HAP-1 (cell line): ENCODE measurements at regions not wholly inside any gene's neighbourhood (a gene's known extent, or its start where the extent isn't known, plus 50 kb on each side); places are given as distances from the start of the nearest gene placed in this dataset.
"Not testable (repeated sequence)": the region's sequence is repeated elsewhere in the genome, so short reads cannot be mapped to it uniquely, and the experiment has no call there.

Experiments used
- DNase-seq, 2 experiments: peaks; one replicate each; pipeline ENCODE4 v3.0.0-alpha.2; 2016 to 2020; ENCODE audit warnings: low spot score in 2 of 2
- H3K27me3 ChIP-seq: fragments of 250-450 bp; sonication (Bioruptor Pico); 2 replicates; pipeline ENCODE4 v1.5.1; 2020; ENCODE audit warnings: low read depth, mild to moderate bottlenecking, moderate library complexity
- H3K36me3 ChIP-seq: fragments of 250-450 bp; sonication (Bioruptor Pico); replicated peaks from 2 replicates; pipeline ENCODE4 v1.5.1; 2020; ENCODE audit warnings: mild to moderate bottlenecking
- H3K4me1 ChIP-seq: fragments of 250-450 bp; sonication (Bioruptor Pico); 2 replicates; pipeline ENCODE4 v1.5.1; 2020; ENCODE audit warnings: mild to moderate bottlenecking
- H3K4me3 ChIP-seq: fragments of 250-450 bp; sonication (Bioruptor Pico); 2 replicates; pipeline ENCODE4 v1.5.1; 2020; ENCODE audit warnings: mild to moderate bottlenecking, moderate library complexity
- H3K9me3 ChIP-seq: fragments of 250-450 bp; sonication (Bioruptor Pico); 2 replicates; pipeline ENCODE4 v1.5.1; 2020; ENCODE audit warnings: mild to moderate bottlenecking, moderate library complexity
- in situ Hi-C: fragments of 300-500 bp; cut with MboI; formaldehyde crosslinking; loops from 3 replicates; pipeline ENCODE4 v1.14.3; 2020; ENCODE audit warnings: low sequenced_read_pairs, inconsistent platforms, mixed read lengths

GRCh38 chr3:82114589-82114988, 353.1 kb upstream of the GBE1 start:
- in situ Hi-C loops = no loop called here
- no peaks in the 10 kb centered on the region for H3K36me3 ChIP-seq
- H3K27me3 ChIP-seq = no peaks in the 10 kb centered on the region
- H3K9me3 ChIP-seq = no peaks in the 10 kb centered on the region
- DNase-seq = no peak
- no peaks in the 10 kb centered on the region for H3K4me1 ChIP-seq
- no peak overlapping the region for H3K4me3 ChIP-seq

- DNase-seq, H3K27me3 ChIP-seq, in situ Hi-C loops, H3K36me3 ChIP-seq, H3K4me1 ChIP-seq, H3K9me3 ChIP-seq, H3K4me3 ChIP-seq: not testable (repeated sequence)
Measured at GRCh38 chr3:82110721-82111120, 349.3 kb upstream of the GBE1 start.

GRCh38 chr3:82103241-82103640, 341.8 kb upstream of the GBE1 start:
- H3K27me3 ChIP-seq = no peaks in the 10 kb centered on the region
- H3K4me1 ChIP-seq = no peaks in the 10 kb centered on the region; the same call in 1 of the 2 replicates
- DNase-seq = no peak
- H3K9me3 ChIP-seq = no peaks in the 10 kb centered on the region; the same call in 1 of the 2 replicates
- H3K4me3 ChIP-seq = no peak overlapping the region
- H3K36me3 ChIP-seq = no peaks in the 10 kb centered on the region
- in situ Hi-C loops = no loop called here

GRCh38 chr3:82100378-82100777, 338.9 kb upstream of the GBE1 start:
- in situ Hi-C loops = no loop called here
- H3K36me3 ChIP-seq = no peaks in the 10 kb centered on the region
- H3K27me3 ChIP-seq = no peaks in the 10 kb centered on the region
- no peak overlapping the region for H3K4me3 ChIP-seq
- no peaks in the 10 kb centered on the region; the same call in 1 of the 2 replicates for H3K4me1 ChIP-seq
- H3K9me3 ChIP-seq = no peaks in the 10 kb centered on the region; the same call in 1 of the 2 replicates
- DNase-seq = peak in 1 of 2 experiments; percentile 15

GRCh38 chr3:82093641-82094040, 332.2 kb upstream of the GBE1 start:
- no peaks in the 10 kb centered on the region for H3K36me3 ChIP-seq
- DNase-seq = no peak
- no peaks in the 10 kb centered on the region for H3K27me3 ChIP-seq
- in situ Hi-C loops = no loop called here
- H3K4me1 ChIP-seq = no peaks in the 10 kb centered on the region
- H3K4me3 ChIP-seq = no peak overlapping the region
- no peaks in the 10 kb centered on the region for H3K9me3 ChIP-seq

- in situ Hi-C loops = no loop called here
- DNase-seq = no peak
Measured at GRCh38 chr3:82088749-82089148, 327.3 kb upstream of the GBE1 start.

GRCh38 chr3:82087958-82088357, 326.5 kb upstream of the GBE1 start:
- Histone ChIP-seq H3K9me3 (no peaks in the 10 kb centered on the region), H3K4me3 (no peak overlapping the region), H3K27me3 (no peaks in the 10 kb centered on the region), H3K4me1 (peaks cover 21% of the 10 kb centered on the region), H3K36me3 (no peaks in the 10 kb centered on the region)
- DNase-seq = no peak
- in situ Hi-C loops = no loop called here

More at GRCh38 chr3:82088749-82089148, 327.3 kb upstream of the GBE1 start:
- no peaks in the 10 kb centered on the region for H3K9me3 ChIP-seq
- H3K4me1 ChIP-seq = peaks cover 21% of the 10 kb centered on the region
- no peak overlapping the region for H3K4me3 ChIP-seq
- H3K36me3 ChIP-seq = no peaks in the 10 kb centered on the region
- no peaks in the 10 kb centered on the region for H3K27me3 ChIP-seq

GRCh38 chr3:82085851-82086475, 324.5 kb upstream of the GBE1 start:
- no peaks in the 10 kb centered on the region for H3K36me3 ChIP-seq
- H3K4me3 ChIP-seq = no peak overlapping the region
- in situ Hi-C loops = no loop called here
- DNase-seq = no peak
- H3K27me3 ChIP-seq = no peaks in the 10 kb centered on the region
- no peaks in the 10 kb centered on the region for H3K9me3 ChIP-seq
- peaks cover 28% of the 10 kb centered on the region for H3K4me1 ChIP-seq

- H3K9me3 ChIP-seq = no peaks in the 10 kb centered on the region
- H3K4me1 ChIP-seq = peaks cover 34% of the 10 kb centered on the region
- in situ Hi-C loops = no loop called here
- peak; percentile 10 to 88 for DNase-seq
- no peak overlapping the region for H3K4me3 ChIP-seq
- H3K36me3 ChIP-seq = no peaks in the 10 kb centered on the region
- H3K27me3 ChIP-seq = no peaks in the 10 kb centered on the region
Measured at GRCh38 chr3:82085356-82085755, 323.9 kb upstream of the GBE1 start.

- in situ Hi-C loops = no loop called here
- H3K27me3 ChIP-seq = no peaks in the 10 kb centered on the region
- no peaks in the 10 kb centered on the region for H3K36me3 ChIP-seq
- DNase-seq = no peak
- H3K4me3 ChIP-seq = no peak overlapping the region
- no peaks in the 10 kb centered on the region for H3K9me3 ChIP-seq
- peaks cover 34% of the 10 kb centered on the region for H3K4me1 ChIP-seq
Measured at GRCh38 chr3:82084824-82085223, 323.4 kb upstream of the GBE1 start.

- Histone ChIP-seq H3K4me3 (no peak overlapping the region), H3K36me3 (no peaks in the 10 kb centered on the region), H3K9me3 (no peaks in the 10 kb centered on the region), H3K27me3 (no peaks in the 10 kb centered on the region), H3K4me1 (peaks cover 34% of the 10 kb centered on the region)
- in situ Hi-C loops = no loop called here
- no peak for DNase-seq
Measured at GRCh38 chr3:82082796-82083195, 321.4 kb upstream of the GBE1 start.

GRCh38 chr3:82081351-82081750, 319.9 kb upstream of the GBE1 start:
- no peak overlapping the region for H3K4me3 ChIP-seq
- no peaks in the 10 kb centered on the region for H3K27me3 ChIP-seq
- in situ Hi-C loops = no loop called here
- peaks cover 34% of the 10 kb centered on the region for H3K4me1 ChIP-seq
- H3K9me3 ChIP-seq = no peaks in the 10 kb centered on the region
- DNase-seq = no peak
- no peaks in the 10 kb centered on the region for H3K36me3 ChIP-seq

- Histone ChIP-seq H3K27me3 (no peaks in the 10 kb centered on the region), H3K4me1 (peaks cover 29% of the 10 kb centered on the region), H3K9me3 (no peaks in the 10 kb centered on the region), H3K4me3 (no peak overlapping the region), H3K36me3 (no peaks in the 10 kb centered on the region)
- in situ Hi-C loops = no loop called here
- peak in 1 of 2 experiments; percentile 49 for DNase-seq
Measured at GRCh38 chr3:82080792-82081191, 319.3 kb upstream of the GBE1 start.

GRCh38 chr3:82080261-82080660, 318.8 kb upstream of the GBE1 start:
- Histone ChIP-seq H3K4me1 (peaks cover 25% of the 10 kb centered on the region), H3K4me3 (no peak overlapping the region), H3K27me3 (no peaks in the 10 kb centered on the region), H3K9me3 (no peaks in the 10 kb centered on the region), H3K36me3 (no peaks in the 10 kb centered on the region)
- no peak for DNase-seq
- in situ Hi-C loops = no loop called here

- H3K4me3 ChIP-seq = no peak overlapping the region
- in situ Hi-C loops = no loop called here
- DNase-seq = no peak
- no peaks in the 10 kb centered on the region for H3K27me3 ChIP-seq
- H3K4me1 ChIP-seq = peaks cover 17% of the 10 kb centered on the region
- H3K36me3 ChIP-seq = no peaks in the 10 kb centered on the region
- no peaks in the 10 kb centered on the region for H3K9me3 ChIP-seq
Measured at GRCh38 chr3:82079335-82079890, 318.0 kb upstream of the GBE1 start.
